Esophagus mucosa (tissue), 1 donor: ENCODE measurements at regions not wholly inside any gene's neighbourhood (a gene's known extent, or its start where the extent isn't known, plus 50 kb on each side); places are given as distances from the start of the nearest gene placed in this dataset.
"Not testable (repeated sequence)": the region's sequence is repeated elsewhere in the genome, so short reads cannot be mapped to it uniquely, and the experiment has no call there.

Experiments used
- ATAC-seq: fragments of 200-7000 bp; cut with Tn5 transposase; one replicate; pipeline ENCODE4 v1.9.1; 2020
- donor health status: DM: yes; HTN: yes; CAD: no.

- no peak for ATAC-seq
These were observed 286.6 kb downstream of the COL11A1 start for GRCh38 chr1:102821707-102822106.

- no peak for ATAC-seq
These were observed 307.9 kb downstream of the COL11A1 start for GRCh38 chr1:102800406-102800805.

GRCh38 chr1:102799496-102799895 lies 308.8 kb downstream of the COL11A1 start:
- no peak for ATAC-seq

GRCh38 chr1:102798718-102799117 lies 309.6 kb downstream of the COL11A1 start:
- no peak for ATAC-seq

- ATAC-seq, result no peak
These were observed 311.9 kb downstream of the COL11A1 start for GRCh38 chr1:102796429-102796828.

- ATAC-seq, result no peak
These were observed 317.3 kb downstream of the COL11A1 start for GRCh38 chr1:102790997-102791396.

GRCh38 chr1:102789951-102790350 lies 318.4 kb downstream of the COL11A1 start:
- not testable (repeated sequence) for ATAC-seq

GRCh38 chr1:102783487-102783886 lies 324.8 kb downstream of the COL11A1 start:
- ATAC-seq, result no peak

GRCh38 chr1:102782144-102782543 lies 326.2 kb downstream of the COL11A1 start:
- no peak for ATAC-seq

- no peak for ATAC-seq
These were observed 332.3 kb downstream of the COL11A1 start for GRCh38 chr1:102776071-102776470.

GRCh38 chr1:102772831-102773230 lies 335.5 kb downstream of the COL11A1 start:
- ATAC-seq, result no peak

GRCh38 chr1:102758418-102758817 lies 349.9 kb downstream of the COL11A1 start:
- no peak for ATAC-seq

- ATAC-seq, result no peak
These were observed 351.0 kb downstream of the COL11A1 start for GRCh38 chr1:102757363-102757762.

- no peak for ATAC-seq
These were observed 357.2 kb downstream of the COL11A1 start for GRCh38 chr1:102751111-102751510.

- ATAC-seq, result no peak
These were observed 365.9 kb downstream of the COL11A1 start for GRCh38 chr1:102742426-102742825.

- ATAC-seq, result no peak
These were observed 374.7 kb downstream of the COL11A1 start for GRCh38 chr1:102733491-102734236.

- no peak for ATAC-seq
These were observed 375.4 kb downstream of the COL11A1 start for GRCh38 chr1:102732927-102733326.

- no peak for ATAC-seq
These were observed 381.9 kb downstream of the COL11A1 start for GRCh38 chr1:102726417-102726816.

GRCh38 chr1:102724741-102725140 lies 383.6 kb downstream of the COL11A1 start:
- no peak for ATAC-seq

- ATAC-seq, result no peak
These were observed 393.2 kb downstream of the COL11A1 start for GRCh38 chr1:102715150-102715549.

GRCh38 chr1:102699524-102699923 lies 408.8 kb downstream of the COL11A1 start:
- ATAC-seq, result no peak

GRCh38 chr1:102693345-102693744 lies 415.0 kb downstream of the COL11A1 start:
- no peak for ATAC-seq

- no peak for ATAC-seq
These were observed 416.7 kb downstream of the COL11A1 start for GRCh38 chr1:102691592-102692090.

GRCh38 chr1:102687383-102687782 lies 420.9 kb downstream of the COL11A1 start:
- ATAC-seq, result no peak

- no peak for ATAC-seq
These were observed 446.8 kb downstream of the COL11A1 start for GRCh38 chr1:102661481-102661880.
